ENCODE measurements at regions not wholly inside any gene's neighbourhood (a gene's known extent, or its start where the extent isn't known, plus 50 kb on each side); places are given as distances from the start of the nearest gene placed in this dataset.

DNA sequence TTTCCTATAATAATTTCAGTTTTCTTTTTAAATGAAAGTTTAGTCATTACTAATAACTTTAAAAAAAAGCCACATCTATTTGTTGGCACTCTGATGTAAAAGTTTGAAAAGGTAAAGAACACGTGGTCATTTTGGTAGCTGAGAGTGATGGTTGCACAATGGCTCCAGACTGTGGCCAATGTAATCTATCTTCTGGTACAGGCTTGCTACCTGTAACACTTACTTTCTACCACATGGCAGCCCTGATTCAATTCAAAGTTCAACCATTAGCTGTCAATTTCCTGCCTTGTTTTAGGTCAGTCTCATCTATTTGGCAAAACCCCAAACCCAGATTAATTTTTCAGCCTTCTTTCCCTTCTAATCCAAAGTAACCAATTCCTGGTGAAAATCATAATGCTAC, 126.1 kb downstream of the TUSC7 start:
- Histone ChIP-seq H2BK15ac (ENCODE audit: low read length) (no peak overlapping the region), H3K79me1 (ENCODE audit: low read depth, low read length) (no peaks in the 10 kb centered on the region), H4K5ac (ENCODE audit: insufficient read length, low read depth, low read length) (no peak overlapping the region), H2AFZ (ENCODE audit: low read length) (no peak overlapping the region), H2AK5ac (ENCODE audit: low read depth, low read length) (no peak overlapping the region), H3K4ac (replicated peaks; ENCODE audit: insufficient read length, low read depth, low read length) (no peak overlapping the region), H2BK20ac (ENCODE audit: low read length) (no peak overlapping the region), H4K20me1 (replicated peaks in 1 of 2; ENCODE audit: control insufficient read depth in 1 of 2, insufficient read depth in 2 of 2, low read length in 2 of 2) (no peaks in the 10 kb centered on the region), H3K4me3 (ENCODE audit: extremely low read depth in 1 of 4, insufficient read depth in 2 of 4, low read depth in 3 of 4, low read length in 4 of 4) (no peak overlapping the region), H3K79me2 (ENCODE audit: control insufficient read depth in 1 of 2, insufficient read depth in 2 of 2, low read length in 2 of 2) (no peaks in the 10 kb centered on the region), H2BK120ac (replicated peaks; ENCODE audit: low read depth, low read length) (no peak overlapping the region), H3K23me2 (ENCODE audit: low read depth, low read length) (no peaks in the 10 kb centered on the region), H3K9ac (replicated peaks in 1 of 4; ENCODE audit: extremely low read depth in 1 of 4, low read depth in 3 of 4, low read length in 3 of 4) (no peak overlapping the region), H3K14ac (ENCODE audit: insufficient read length) (no peak overlapping the region), H3K18ac (ENCODE audit: extremely low read depth, low read length) (no peak overlapping the region), H3K4me1 (replicated peaks in 1 of 4; ENCODE audit: control insufficient read depth in 3 of 4, insufficient read depth in 4 of 4, low read length in 3 of 4) (peaks cover 0 to 3% (median 0%) of the 10 kb centered on the region in 4 experiments; a peak in 1 of 7 replicates), H3K56ac (replicated peaks; ENCODE audit: insufficient read length, low read depth, low read length) (no peak overlapping the region), H3K9me3 (ENCODE audit: insufficient read depth in 2 of 2, low read depth in 1 of 2, low read length in 1 of 2) (no peaks in the 10 kb centered on the region), H3K4me2 (ENCODE audit: insufficient read depth in 1 of 2, low read depth in 2 of 2, low read length in 2 of 2) (no peak overlapping the region), H4K91ac (replicated peaks; ENCODE audit: insufficient read length, low read length) (no peak overlapping the region), H4K8ac (ENCODE audit: extremely low read depth, insufficient read depth, low read length) (no peak overlapping the region), H3K36me3 (ENCODE audit: control insufficient read depth in 2 of 4, insufficient read depth in 4 of 4, low read length in 3 of 4) (no peaks in the 10 kb centered on the region), H3K23ac (ENCODE audit: insufficient read length) (no peak overlapping the region), H2BK12ac (ENCODE audit: low read depth, low read length) (no peak overlapping the region), H3K27ac (ENCODE audit: low read depth, low read length) (no peak overlapping the region), H3K27me3 (replicated peaks in 1 of 4; ENCODE audit: control insufficient read depth in 3 of 4, extremely low read depth in 1 of 4, insufficient read depth in 3 of 4, low read length in 3 of 4) (no peaks in the 10 kb centered on the region), H2BK5ac (ENCODE audit: low read depth, low read length) (no peak overlapping the region)
- ChIA-PET POLR2A (ENCODE audit: partially characterized antibody) (no interaction called here), CTCF (ENCODE audit: partially characterized antibody) (interaction anchor here (0.6 kb wide), 1 partner anchor 25 kb away, joined by 3 read pairs; no protein-coding TSS in a partner anchor)
- WGBS, 2 experiments (ENCODE audit: extremely low coverage in 1 of 2, insufficient coverage in 1 of 2, insufficient read length in 1 of 2, insufficient replicate concordance in 2 of 2, low coverage in 1 of 2, low lambda C conversion rate in 2 of 2, missing lambda C conversion rate in 1 of 2): 93% methylated on average over 1 of the region's 1 CpG; no CpG with 5 or more reads in 1 of the 2 experiments
- FAIRE-seq: peak; percentile 19
- TF ChIP-seq RXRA (IDR thresholded peaks at IDR 0.05; ENCODE audit: insufficient read depth, low read depth, low read length) (no peak), CEBPB (IDR thresholded peaks at IDR 0.05; ENCODE audit: low read depth, low read length) (peak; percentile 65; the same call in 1 of the 2 replicates)
- TF ChIP-seq, protein P1, sequence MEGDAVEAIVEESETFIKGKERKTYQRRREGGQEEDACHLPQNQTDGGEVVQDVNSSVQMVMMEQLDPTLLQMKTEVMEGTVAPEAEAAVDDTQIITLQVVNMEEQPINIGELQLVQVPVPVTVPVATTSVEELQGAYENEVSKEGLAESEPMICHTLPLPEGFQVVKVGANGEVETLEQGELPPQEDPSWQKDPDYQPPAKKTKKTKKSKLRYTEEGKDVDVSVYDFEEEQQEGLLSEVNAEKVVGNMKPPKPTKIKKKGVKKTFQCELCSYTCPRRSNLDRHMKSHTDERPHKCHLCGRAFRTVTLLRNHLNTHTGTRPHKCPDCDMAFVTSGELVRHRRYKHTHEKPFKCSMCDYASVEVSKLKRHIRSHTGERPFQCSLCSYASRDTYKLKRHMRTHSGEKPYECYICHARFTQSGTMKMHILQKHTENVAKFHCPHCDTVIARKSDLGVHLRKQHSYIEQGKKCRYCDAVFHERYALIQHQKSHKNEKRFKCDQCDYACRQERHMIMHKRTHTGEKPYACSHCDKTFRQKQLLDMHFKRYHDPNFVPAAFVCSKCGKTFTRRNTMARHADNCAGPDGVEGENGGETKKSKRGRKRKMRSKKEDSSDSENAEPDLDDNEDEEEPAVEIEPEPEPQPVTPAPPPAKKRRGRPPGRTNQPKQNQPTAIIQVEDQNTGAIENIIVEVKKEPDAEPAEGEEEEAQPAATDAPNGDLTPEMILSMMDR (IDR thresholded peaks at IDR 0.05; ENCODE audit: control extremely low read depth in 1 of 3, insufficient read depth in 1 of 3, low read depth in 1 of 3, low read length in 3 of 3): peak in 1 of 3 experiments; percentile 10; a peak in 1 of 4 replicates
- DNase-seq (ENCODE audit: low read depth in 1 of 2, low spot score in 2 of 2): no peak
